Keratinocyte (primary cell): ENCODE measurements at regions not wholly inside any gene's neighbourhood (a gene's known extent, or its start where the extent isn't known, plus 50 kb on each side); places are given as distances from the start of the nearest gene placed in this dataset.
"Not testable (repeated sequence)": the region's sequence is repeated elsewhere in the genome, so short reads cannot be mapped to it uniquely, and the experiment has no call there.

Source experiments
- DNase-seq: peaks from one replicate; pipeline ENCODE4 v3.0.0-alpha.2; 2011; ENCODE audit warnings: low read depth, missing footprints, low spot score
- FAIRE-seq: peaks from 2 replicates; lab custom pipeline; 2011; peaks lifted over from hg19 to GRCh38; lab: Jason Lieb, UNC
- H2AFZ ChIP-seq: 2 replicates; pipeline ENCODE4 v1.6.0; 2012; ENCODE audit warnings: low read length, control low read depth, inconsistent platforms; ENCODE audit not compliant: control insufficient read depth
- H3K27ac ChIP-seq: 2 replicates; pipeline ENCODE4 v1.5.1; 2011; ENCODE audit warnings: low read length; ENCODE audit not compliant: control insufficient read depth, insufficient read depth
- H3K27me3 ChIP-seq: 3 replicates; pipeline ENCODE4 v1.6.0; 2011; ENCODE audit warnings: low read length; ENCODE audit not compliant: control insufficient read depth, insufficient read depth; ENCODE audit errors: extremely low read depth
- H3K36me3 ChIP-seq, 2 experiments: 2 replicates in 1 of 2; 3 replicates in 1 of 2; pipeline ENCODE4 v1.5.1; 2011; ENCODE audit warnings: low read length in 2 of 2, mild to moderate bottlenecking in 1 of 2; ENCODE audit not compliant: control insufficient read depth in 2 of 2, insufficient read depth in 2 of 2; ENCODE audit errors: extremely low read depth in 1 of 2
- H3K4me1 ChIP-seq: 3 replicates; pipeline ENCODE4 v1.5.1; 2011; ENCODE audit warnings: low read length; ENCODE audit not compliant: control insufficient read depth, insufficient read depth; ENCODE audit errors: extremely low read depth
- H3K4me2 ChIP-seq: 3 replicates; pipeline ENCODE4 v1.6.0; 2011; ENCODE audit warnings: low read depth, low read length; ENCODE audit not compliant: control insufficient read depth, insufficient read depth; ENCODE audit errors: extremely low read depth
- H3K4me3 ChIP-seq, 3 experiments: fragments of 200-600 bp in 1 of 3; sonication (generic) in 1 of 3; 2 replicates in 2 of 3; 3 replicates in 1 of 3; pipeline ENCODE4 v1.5.1; 2011 to 2016; ENCODE audit warnings: low read length in 3 of 3, mild to moderate bottlenecking in 3 of 3, control low read depth in 2 of 3, inconsistent platforms in 1 of 3, low read depth in 1 of 3, mixed read lengths in 1 of 3, mixed run types in 1 of 3, moderate library complexity in 1 of 3; ENCODE audit not compliant: control insufficient read depth in 2 of 3, insufficient read depth in 2 of 3; ENCODE audit errors: extremely low read depth in 1 of 3
- H3K79me2 ChIP-seq: 2 replicates; pipeline ENCODE4 v1.6.0; 2012; ENCODE audit warnings: low read length; ENCODE audit not compliant: control insufficient read depth, insufficient read depth
- H3K9ac ChIP-seq: 3 replicates; pipeline ENCODE4 v1.6.0; 2011; ENCODE audit warnings: low read length; ENCODE audit not compliant: control insufficient read depth, insufficient read depth; ENCODE audit errors: extremely low read depth
- H3K9me1 ChIP-seq: 3 replicates; pipeline ENCODE4 v1.6.0; 2011; ENCODE audit warnings: low read length; ENCODE audit not compliant: control insufficient read depth, insufficient read depth; ENCODE audit errors: extremely low read depth
- H3K9me3 ChIP-seq: 2 replicates; pipeline ENCODE4 v1.5.1; 2012; ENCODE audit warnings: low read depth, low read length; ENCODE audit not compliant: control insufficient read depth
- H4K20me1 ChIP-seq: 3 replicates; pipeline ENCODE4 v1.6.0; 2011; ENCODE audit warnings: low read length; ENCODE audit not compliant: control insufficient read depth, insufficient read depth; ENCODE audit errors: extremely low read depth
- EZH2 ChIP-seq: IDR thresholded peaks from one replicate; pipeline ENCODE4 v1.6.1; 2012; ENCODE audit warnings: inconsistent platforms, mild to moderate bottlenecking, low read length, moderate library complexity
- dilution Hi-C: fragments of 300-500 bp; cut with MboI; formaldehyde crosslinking; loops from one replicate; pipeline ENCODE4 v1.7.0; 2020; ENCODE audit warnings: low sequenced_read_pairs; ENCODE audit not compliant: extremely low pct_ligation_motif_present
- TF ChIP-seq, protein P1 (sequence below), 3 experiments: IDR thresholded peaks in 1 of 3; conservative IDR thresholded peaks in 1 of 3; optimal IDR thresholded peaks in 1 of 3; 2 replicates in 2 of 3; 3 replicates in 1 of 3; pipeline versions ENCODE3 to v1.5.1; 2011; ENCODE audit warnings: low read length in 3 of 3, mild to moderate bottlenecking in 3 of 3, moderate library complexity in 2 of 3, control low read depth in 1 of 3, inconsistent platforms in 1 of 3; ENCODE audit not compliant: insufficient read depth in 2 of 3; ENCODE audit errors: extremely low read depth in 1 of 3

DNA sequence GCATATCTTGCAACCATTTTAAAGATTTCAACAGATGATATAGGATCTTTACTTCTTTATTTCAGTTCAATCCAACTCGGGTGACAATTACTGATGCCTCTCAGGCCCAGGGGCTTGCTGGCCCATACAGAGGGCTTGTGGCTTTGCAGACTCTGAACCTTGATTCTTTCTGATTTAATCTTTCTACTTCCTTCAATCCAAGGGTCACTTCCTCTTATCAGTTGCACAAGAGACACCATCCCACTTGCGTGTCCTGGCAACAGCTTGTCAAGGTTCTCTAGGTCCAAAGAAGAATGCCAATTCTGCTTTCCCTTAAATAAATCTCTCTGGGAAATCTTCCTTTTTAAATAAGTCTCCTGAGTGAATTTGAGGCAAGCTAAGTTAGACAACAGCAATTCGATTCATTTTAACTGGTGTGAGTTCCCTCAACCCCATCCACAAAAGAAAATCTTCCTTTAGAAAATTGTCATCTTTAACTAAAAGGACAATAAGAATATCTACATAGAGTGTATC, 75.1 kb upstream of the KIF2A start:
- not testable (repeated sequence) for FAIRE-seq

DNA sequence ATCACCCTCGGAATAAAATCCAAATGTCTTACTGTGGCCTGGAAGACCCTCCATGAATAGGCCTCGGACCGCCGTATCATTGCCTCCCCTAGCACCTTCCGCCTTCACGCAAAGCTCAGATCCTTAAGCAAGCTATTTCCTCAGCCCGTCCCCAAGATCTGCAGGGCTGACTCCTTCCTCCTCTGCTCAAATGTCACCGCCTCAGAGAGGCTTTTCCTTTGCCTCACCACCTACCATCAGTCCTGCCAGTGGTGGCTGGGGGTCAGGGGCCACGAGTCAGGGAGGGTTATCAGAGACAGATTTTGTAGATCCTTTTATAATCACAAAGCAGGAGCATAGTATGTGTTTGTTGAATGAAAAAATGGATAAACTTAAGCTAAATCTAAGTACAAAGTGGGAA, 74.4 kb upstream of the KIF2A start:
- H4K20me1 ChIP-seq, result no peaks in the 10 kb centered on the region
- no peaks in the 10 kb centered on the region for H3K4me1 ChIP-seq
- H2AFZ ChIP-seq, result no peak overlapping the region
- H3K4me3 ChIP-seq, result no peak overlapping the region
- no peaks in the 10 kb centered on the region for H3K36me3 ChIP-seq
- H3K4me2 ChIP-seq, result no peak overlapping the region
- H3K9me3 ChIP-seq, result no peaks in the 10 kb centered on the region
- no peak for DNase-seq
- no peaks in the 10 kb centered on the region for H3K79me2 ChIP-seq
- H3K9me1 ChIP-seq, result no peaks in the 10 kb centered on the region
- FAIRE-seq, result no peak
- no peak for TF ChIP-seq EZH2
- TF ChIP-seq, protein P1, sequence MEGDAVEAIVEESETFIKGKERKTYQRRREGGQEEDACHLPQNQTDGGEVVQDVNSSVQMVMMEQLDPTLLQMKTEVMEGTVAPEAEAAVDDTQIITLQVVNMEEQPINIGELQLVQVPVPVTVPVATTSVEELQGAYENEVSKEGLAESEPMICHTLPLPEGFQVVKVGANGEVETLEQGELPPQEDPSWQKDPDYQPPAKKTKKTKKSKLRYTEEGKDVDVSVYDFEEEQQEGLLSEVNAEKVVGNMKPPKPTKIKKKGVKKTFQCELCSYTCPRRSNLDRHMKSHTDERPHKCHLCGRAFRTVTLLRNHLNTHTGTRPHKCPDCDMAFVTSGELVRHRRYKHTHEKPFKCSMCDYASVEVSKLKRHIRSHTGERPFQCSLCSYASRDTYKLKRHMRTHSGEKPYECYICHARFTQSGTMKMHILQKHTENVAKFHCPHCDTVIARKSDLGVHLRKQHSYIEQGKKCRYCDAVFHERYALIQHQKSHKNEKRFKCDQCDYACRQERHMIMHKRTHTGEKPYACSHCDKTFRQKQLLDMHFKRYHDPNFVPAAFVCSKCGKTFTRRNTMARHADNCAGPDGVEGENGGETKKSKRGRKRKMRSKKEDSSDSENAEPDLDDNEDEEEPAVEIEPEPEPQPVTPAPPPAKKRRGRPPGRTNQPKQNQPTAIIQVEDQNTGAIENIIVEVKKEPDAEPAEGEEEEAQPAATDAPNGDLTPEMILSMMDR (optimal IDR thresholded peaks at IDR 0.05 in 1 of 3, IDR thresholded peaks at IDR 0.05 in 1 of 3, conservative IDR thresholded peaks at IDR 0.05 in 1 of 3; ENCODE audit: extremely low read depth in 1 of 3, insufficient read depth in 2 of 3, low read length in 3 of 3), result no peak
- H3K27ac ChIP-seq, result no peak overlapping the region
- dilution Hi-C loops, result no loop called here
- no peak overlapping the region for H3K9ac ChIP-seq
- H3K27me3 ChIP-seq, result no peaks in the 10 kb centered on the region

More for the DNA sequence above, 75.1 kb upstream of the KIF2A start:
- H3K4me3 ChIP-seq, H3K79me2 ChIP-seq, H3K4me2 ChIP-seq, H3K9me3 ChIP-seq, H4K20me1 ChIP-seq, H3K36me3 ChIP-seq, H3K27me3 ChIP-seq, dilution Hi-C loops, H3K9ac ChIP-seq, H2AFZ ChIP-seq, H3K9me1 ChIP-seq, H3K27ac ChIP-seq, H3K4me1 ChIP-seq, DNase-seq: not testable (repeated sequence)

DNA sequence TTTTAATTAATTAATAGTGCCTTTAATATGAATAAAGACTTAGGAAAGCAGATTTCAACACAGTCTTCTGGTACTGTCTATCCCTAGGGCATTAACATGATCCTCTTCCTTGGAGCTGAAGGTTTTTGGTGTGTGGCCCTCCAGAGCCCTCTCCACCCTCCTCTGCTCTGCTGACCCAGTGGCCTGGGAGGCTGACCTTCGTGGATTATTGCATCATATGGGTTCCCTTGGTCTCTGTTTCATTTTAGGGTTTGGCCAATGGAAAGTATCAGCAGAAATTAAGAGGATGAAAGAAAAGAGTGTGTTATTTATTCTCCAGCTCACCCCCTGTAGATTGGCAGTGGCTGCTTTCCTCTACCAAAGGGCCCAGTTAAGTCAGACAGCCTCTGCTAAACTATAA, 73.8 kb upstream of the KIF2A start:
- FAIRE-seq, H3K27me3 ChIP-seq, H3K27ac ChIP-seq, DNase-seq, H3K9ac ChIP-seq, H3K4me2 ChIP-seq, dilution Hi-C loops, H3K9me3 ChIP-seq, H3K4me3 ChIP-seq, H2AFZ ChIP-seq, H3K4me1 ChIP-seq, H3K79me2 ChIP-seq, H3K9me1 ChIP-seq, H3K36me3 ChIP-seq, H4K20me1 ChIP-seq: not testable (repeated sequence)

DNA sequence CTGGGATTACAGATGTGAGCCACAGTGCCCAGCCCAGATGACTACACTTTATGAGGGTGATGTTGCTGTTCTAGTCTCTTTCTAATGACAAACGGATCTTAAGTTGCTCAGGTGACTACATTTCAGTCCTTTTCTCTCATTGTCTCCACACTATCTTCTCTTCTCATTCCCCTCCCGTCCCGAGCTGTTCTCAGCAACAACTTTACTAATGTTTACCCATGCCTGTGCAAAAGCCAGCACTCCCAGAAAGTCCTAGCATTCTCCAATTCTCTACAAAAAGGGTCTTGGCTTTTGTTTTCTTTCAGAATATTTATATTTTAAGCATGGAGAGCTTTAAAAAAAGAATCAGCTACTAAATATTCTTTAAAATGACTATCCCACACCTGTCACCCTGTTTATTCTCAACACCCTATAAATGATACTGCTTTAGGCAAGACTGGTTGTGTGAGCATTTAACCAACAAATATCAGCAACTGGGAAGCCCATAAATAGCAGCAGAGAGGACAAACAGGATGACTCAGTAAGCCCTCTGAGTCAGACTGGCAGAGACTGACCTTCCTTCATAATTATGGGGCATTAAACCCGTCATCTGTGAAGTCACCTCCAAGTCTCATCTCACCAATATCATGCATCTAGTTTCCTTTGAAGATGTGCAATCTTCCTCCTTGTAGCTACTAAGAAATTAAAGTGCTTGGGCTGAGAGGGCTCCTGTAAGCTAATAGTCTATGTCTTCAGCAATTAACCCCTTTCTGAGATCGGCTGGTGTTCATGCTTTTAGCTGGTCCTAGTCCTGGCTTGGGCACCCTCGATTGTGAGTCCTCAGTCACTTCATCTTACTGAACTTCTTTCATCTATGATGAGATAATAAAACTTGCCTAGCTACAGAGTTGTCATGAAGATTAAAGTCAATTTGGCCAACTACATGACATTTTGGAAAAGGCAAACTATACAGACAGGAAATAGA, 72.6 kb upstream of the KIF2A start:
- H3K9ac ChIP-seq, H3K9me1 ChIP-seq, H3K79me2 ChIP-seq, H2AFZ ChIP-seq, H3K4me1 ChIP-seq, H3K4me3 ChIP-seq, dilution Hi-C loops, H3K9me3 ChIP-seq, H3K4me2 ChIP-seq, H3K27me3 ChIP-seq, H4K20me1 ChIP-seq, FAIRE-seq, DNase-seq, H3K27ac ChIP-seq, H3K36me3 ChIP-seq: not testable (repeated sequence)
